C1 segment of cervical spinal cord (tissue), 14 donors: ENCODE measurements at regions not wholly inside any gene's neighbourhood (a gene's known extent, or its start where the extent isn't known, plus 50 kb on each side); places are given as distances from the start of the nearest gene placed in this dataset.

Source experiments
- DNase-seq, 14 donors: peaks; one replicate each; lab custom pipeline; 2025; lab: John Stamatoyannopoulos, UW

- DNase-seq: no peak
Observed at GRCh38 chr5:109532773-109533364, 123.1 kb upstream of the PJA2 start.

GRCh38 chr5:109531262-109531661 lies 121.5 kb upstream of the PJA2 start:
- no peak for DNase-seq

GRCh38 chr5:109529987-109530386 lies 120.2 kb upstream of the PJA2 start:
- DNase-seq: no peak

- DNase-seq: no peak
Observed at GRCh38 chr5:109529520-109529919, 119.7 kb upstream of the PJA2 start.

- DNase-seq: no peak
Observed at GRCh38 chr5:109524555-109524954, 114.8 kb upstream of the PJA2 start.

GRCh38 chr5:109524026-109524425 lies 114.3 kb upstream of the PJA2 start:
- no peak for DNase-seq

GRCh38 chr5:109522404-109522803 lies 112.6 kb upstream of the PJA2 start:
- no peak for DNase-seq

GRCh38 chr5:109519416-109519815 lies 109.6 kb upstream of the PJA2 start:
- no peak for DNase-seq

GRCh38 chr5:109516390-109516789 lies 106.6 kb upstream of the PJA2 start:
- DNase-seq: no peak

- DNase-seq: no peak
Observed at GRCh38 chr5:109511980-109512734, 102.4 kb upstream of the PJA2 start.

GRCh38 chr5:109506556-109506955 lies 96.8 kb upstream of the PJA2 start:
- no peak for DNase-seq

GRCh38 chr5:109496112-109496511 lies 86.3 kb upstream of the PJA2 start:
- DNase-seq: no peak

- DNase-seq: no peak
Observed at GRCh38 chr5:109487753-109488420, 78.1 kb upstream of the PJA2 start.

- DNase-seq: no peak
Observed at GRCh38 chr5:109486200-109486804, 76.5 kb upstream of the PJA2 start.

GRCh38 chr5:109485030-109485429 lies 75.3 kb upstream of the PJA2 start:
- peak in 9 of 14 donors; percentile 3 to 69 (median 45) for DNase-seq

- DNase-seq: no peak
Observed at GRCh38 chr5:109484597-109484996, 74.8 kb upstream of the PJA2 start.

- no peak for DNase-seq
Observed at GRCh38 chr5:109483395-109483971, 73.7 kb upstream of the PJA2 start.

GRCh38 chr5:109482748-109483147 lies 73.0 kb upstream of the PJA2 start:
- DNase-seq: no peak

GRCh38 chr5:109479260-109479860 lies 69.6 kb upstream of the PJA2 start:
- no peak for DNase-seq

- DNase-seq: no peak
Observed at GRCh38 chr5:109478830-109479229, 69.1 kb upstream of the PJA2 start.

- DNase-seq: no peak
Observed at GRCh38 chr5:109476292-109476691, 66.5 kb upstream of the PJA2 start.
